Prostate gland (tissue), 2 donors: ENCODE measurements at regions not wholly inside any gene's neighbourhood (a gene's known extent, or its start where the extent isn't known, plus 50 kb on each side); places are given as distances from the start of the nearest gene placed in this dataset.

ENCODE experiments used
- DNase-seq: peaks from one replicate; pipeline ENCODE4 v3.0.0-alpha.2; 2019; ENCODE audit warnings: low spot score
- H3K27ac ChIP-seq, 2 donors: fragments of 200-600 bp; sonication (generic); 2 replicates each; pipeline ENCODE4 v1.5.1; 2017 to 2019
- H3K27me3 ChIP-seq: fragments of 200-600 bp; sonication (generic); replicated peaks from 2 replicates; pipeline ENCODE4 v1.5.1; 2019; ENCODE audit not compliant: insufficient read depth
- H3K36me3 ChIP-seq, 2 donors: fragments of 200-600 bp; sonication (generic); 1 replicate in 1 of 2; 2 replicates in 1 of 2; pipeline versions ENCODE4 v1.5.1 to v1.8.1; 2017 to 2019
- H3K4me1 ChIP-seq: fragments of 200-600 bp; sonication (generic); replicated peaks from 2 replicates; pipeline ENCODE4 v1.5.1; 2019
- H3K4me3 ChIP-seq, 2 donors: fragments of 200-600 bp; sonication (generic); 2 replicates each; pipeline ENCODE4 v1.5.1; 2017 to 2019
- H3K9me3 ChIP-seq: fragments of 200-600 bp; sonication (generic); 2 replicates; pipeline ENCODE4 v1.5.1; 2017
- CTCF ChIP-seq, 4 experiments: fragments of 200-600 bp in 2 of 4; fragments of 450-650 bp in 2 of 4; sonication (generic) in 2 of 4; IDR thresholded peaks; 1 replicate in 3 of 4; 2 replicates in 1 of 4; pipeline ENCODE4 v1.5.1; 2016 to 2019; ENCODE audit warnings: antibody characterized with exemption in 4 of 4, mild to moderate bottlenecking in 2 of 4, moderate library complexity in 2 of 4
- POLR2A ChIP-seq: fragments of 450-650 bp; IDR thresholded peaks from one replicate; pipeline ENCODE4 v1.6.1; 2016; ENCODE audit warnings: antibody characterized with exemption, mild to moderate bottlenecking
- POLR2AphosphoS5 ChIP-seq: sonication (generic); formaldehyde crosslinking; IDR thresholded peaks from one replicate; pipeline ENCODE4 v1.6.1; 2017; ENCODE audit warnings: antibody characterized with exemption
- WGBS: methylation state at CpG from one replicate; pipeline ENCODE4 v1.1.5; 2018; 5-methylcytosine and 5-hydroxymethylcytosine counted together
- intact Hi-C: fragments of 100-400 bp; cut with DNase I; formaldehyde crosslinking; loops from one replicate; pipeline ENCODE4 v1.14.2; 2022

GRCh38 chr5:54736003-54736797 lies 218.6 kb downstream of the SNX18 start:
- Histone ChIP-seq H3K9me3 (no peaks in the 10 kb centered on the region), H3K27ac (no peak overlapping the region), H3K36me3 (no peaks in the 10 kb centered on the region), H3K4me3 (no peak overlapping the region), H3K27me3 (no peaks in the 10 kb centered on the region), H3K4me1 (no peaks in the 10 kb centered on the region)
- 69% methylated on average over 7 of the region's 7 CpGs for WGBS
- intact Hi-C loops: no loop called here
- no peak for DNase-seq
- no peak for TF ChIP-seq POLR2AphosphoS5
- no peak for TF ChIP-seq POLR2A
- no peak for TF ChIP-seq CTCF (IDR thresholded peaks at IDR 0.05)

- Histone ChIP-seq H3K27me3 (no peaks in the 10 kb centered on the region), H3K27ac (no peak overlapping the region), H3K4me1 (no peaks in the 10 kb centered on the region), H3K4me3 (no peak overlapping the region), H3K36me3 (no peaks in the 10 kb centered on the region), H3K9me3 (no peaks in the 10 kb centered on the region)
- intact Hi-C loops: no loop called here
- no peak for TF ChIP-seq CTCF (IDR thresholded peaks at IDR 0.05)
- no peak for TF ChIP-seq POLR2AphosphoS5
- no peak for TF ChIP-seq POLR2A
- DNase-seq: no peak
- WGBS: 90% methylated on average over 2 of the region's 2 CpGs
Measured at GRCh38 chr5:54733101-54733500, 215.5 kb downstream of the SNX18 start.

GRCh38 chr5:54732108-54732507 lies 214.5 kb downstream of the SNX18 start:
- H3K36me3 ChIP-seq: no peaks in the 10 kb centered on the region
- H3K4me1 ChIP-seq: no peaks in the 10 kb centered on the region
- intact Hi-C loops: no loop called here
- no peak overlapping the region for H3K27ac ChIP-seq
- no peaks in the 10 kb centered on the region for H3K9me3 ChIP-seq
- WGBS: 54% methylated on average over 1 of the region's 1 CpG
- no peak for DNase-seq
- H3K27me3 ChIP-seq: no peaks in the 10 kb centered on the region
- no peak overlapping the region for H3K4me3 ChIP-seq
- TF ChIP-seq CTCF (IDR thresholded peaks at IDR 0.05) (no peak), POLR2A (no peak), POLR2AphosphoS5 (no peak)

- H3K4me1 ChIP-seq: no peaks in the 10 kb centered on the region
- intact Hi-C loops: no loop called here
- TF ChIP-seq CTCF (IDR thresholded peaks at IDR 0.05) (no peak), POLR2A (no peak), POLR2AphosphoS5 (no peak)
- no peaks in the 10 kb centered on the region for H3K36me3 ChIP-seq
- no peak overlapping the region for H3K4me3 ChIP-seq
- DNase-seq: no peak
- no peak overlapping the region for H3K27ac ChIP-seq
- 83% methylated on average over 1 of the region's 1 CpG for WGBS
- H3K9me3 ChIP-seq: no peaks in the 10 kb centered on the region
- H3K27me3 ChIP-seq: no peaks in the 10 kb centered on the region
Measured at GRCh38 chr5:54728588-54728915, 211.0 kb downstream of the SNX18 start.

GRCh38 chr5:54727874-54728587 lies 210.5 kb downstream of the SNX18 start:
- Histone ChIP-seq H3K4me3 (no peak overlapping the region), H3K9me3 (no peaks in the 10 kb centered on the region), H3K27ac (no peak overlapping the region), H3K27me3 (no peaks in the 10 kb centered on the region), H3K36me3 (no peaks in the 10 kb centered on the region), H3K4me1 (no peaks in the 10 kb centered on the region)
- TF ChIP-seq CTCF (IDR thresholded peaks at IDR 0.05) (no peak), POLR2A (no peak), POLR2AphosphoS5 (no peak)
- 55% methylated on average over 2 of the region's 2 CpGs for WGBS
- no peak for DNase-seq
- intact Hi-C loops: no loop called here
